ENCODE measurements at regions not wholly inside any gene's neighbourhood (a gene's known extent, or its start where the extent isn't known, plus 50 kb on each side); places are given as distances from the start of the nearest gene placed in this dataset.
"Not testable (repeated sequence)": the region's sequence is repeated elsewhere in the genome, so short reads cannot be mapped to it uniquely, and the experiment has no call there.

DNA sequence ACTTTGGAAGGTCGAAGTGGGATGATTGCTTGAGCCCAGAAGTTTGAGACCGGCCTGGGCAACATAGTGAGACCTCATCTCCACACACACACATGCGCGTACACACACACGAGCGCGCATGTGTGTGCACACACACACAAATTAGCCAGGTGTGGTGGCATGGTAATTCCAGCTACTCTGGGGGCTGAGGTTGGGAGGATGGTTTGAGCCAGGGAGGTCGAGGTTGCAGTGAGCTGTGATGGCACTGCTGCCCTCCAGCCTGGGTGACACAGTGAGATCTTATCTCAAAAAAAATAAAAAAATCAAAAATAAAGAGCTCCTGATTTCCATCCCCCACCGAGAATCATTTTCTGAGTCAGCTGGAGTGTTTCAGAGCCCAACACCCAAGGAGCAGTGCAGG is 261.5 kb upstream of the PLGLB2 start:
- DNase-seq (ENCODE audit: low read depth), result not testable (repeated sequence)

DNA sequence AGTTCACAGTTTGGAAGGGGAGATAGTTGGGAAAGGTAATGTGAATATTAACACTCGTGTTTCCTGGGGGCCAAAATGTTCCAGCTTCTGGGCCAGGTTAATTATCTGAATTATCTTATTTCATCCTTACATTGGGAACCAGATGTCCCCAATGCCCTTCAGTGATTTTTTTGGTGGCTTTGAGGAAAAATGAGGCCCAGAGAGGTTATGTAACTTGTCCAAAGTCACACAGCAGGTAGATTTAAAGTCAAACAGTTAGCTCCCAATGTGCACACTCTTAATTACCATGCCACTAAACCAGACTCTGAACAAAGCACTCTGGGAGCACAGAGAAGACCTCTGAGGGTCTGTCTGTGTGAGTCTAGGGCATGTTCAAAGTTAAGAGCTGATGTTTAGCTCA is 259.9 kb upstream of the PLGLB2 start:
- DNase-seq (ENCODE audit: low read depth), result not testable (repeated sequence)

DNA sequence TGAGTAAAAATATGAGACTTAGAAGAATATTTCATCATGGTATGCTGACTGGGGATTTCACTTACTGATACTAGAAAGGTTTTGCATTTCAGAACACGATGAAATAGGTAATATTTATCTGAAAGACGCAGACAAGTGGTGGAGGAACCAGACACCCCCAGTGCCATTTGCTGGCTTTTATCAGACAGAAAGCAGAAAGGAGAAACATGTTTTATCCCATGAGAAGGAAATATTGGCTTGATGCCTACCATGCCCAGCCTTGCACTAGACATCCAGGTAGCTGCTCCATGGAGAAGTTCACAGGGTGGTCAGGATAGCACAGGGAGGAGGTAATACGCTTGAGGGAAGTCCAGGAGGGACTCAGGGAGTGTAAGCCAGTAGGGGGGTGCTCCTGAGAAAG is 258.9 kb upstream of the PLGLB2 start:
- not testable (repeated sequence) for DNase-seq (ENCODE audit: low read depth)

DNA sequence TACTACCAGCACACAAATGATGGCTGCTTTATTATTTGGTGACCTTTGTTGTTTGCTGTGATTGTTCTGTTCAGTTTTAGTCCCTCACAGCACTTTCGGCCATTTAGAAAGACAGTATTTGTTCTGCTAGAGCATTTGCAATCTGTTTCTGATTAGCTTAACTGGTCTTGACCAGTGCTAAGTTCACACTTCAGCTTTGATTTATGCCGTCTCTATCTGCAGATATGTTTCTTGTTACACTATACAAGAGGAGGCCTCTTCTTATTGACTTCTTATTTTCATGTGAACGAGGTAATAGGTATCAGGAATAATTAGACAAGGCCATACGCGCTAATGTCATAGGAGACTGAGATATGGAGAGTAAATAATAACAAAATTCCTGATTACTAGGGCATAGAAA is 253.0 kb upstream of the PLGLB2 start:
- not testable (repeated sequence) for DNase-seq (ENCODE audit: low read depth)

DNA sequence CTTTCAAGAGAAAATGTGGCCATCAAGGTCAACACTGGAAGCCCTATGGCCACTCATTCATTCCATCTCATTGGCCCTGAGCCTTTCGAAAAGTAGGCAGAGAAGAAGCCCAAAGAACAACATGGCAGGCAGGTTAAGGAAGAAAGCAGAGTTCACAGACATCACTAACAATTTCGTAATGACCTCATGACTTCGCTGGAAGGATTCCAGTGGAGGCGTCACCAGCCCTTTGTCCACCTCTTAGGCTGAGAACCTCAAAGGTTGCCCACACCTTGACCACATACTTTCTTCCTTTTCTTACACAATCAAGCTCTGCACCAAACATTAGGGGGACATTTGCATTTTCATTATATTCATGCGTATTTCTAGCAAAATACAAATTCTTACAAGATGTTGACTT is 252.4 kb upstream of the PLGLB2 start:
- not testable (repeated sequence) for DNase-seq (ENCODE audit: low read depth)

GRCh38 chr2:87496036-87497006 is 251.6 kb upstream of the PLGLB2 start:
- not testable (repeated sequence) for DNase-seq (ENCODE audit: low read depth)

DNA sequence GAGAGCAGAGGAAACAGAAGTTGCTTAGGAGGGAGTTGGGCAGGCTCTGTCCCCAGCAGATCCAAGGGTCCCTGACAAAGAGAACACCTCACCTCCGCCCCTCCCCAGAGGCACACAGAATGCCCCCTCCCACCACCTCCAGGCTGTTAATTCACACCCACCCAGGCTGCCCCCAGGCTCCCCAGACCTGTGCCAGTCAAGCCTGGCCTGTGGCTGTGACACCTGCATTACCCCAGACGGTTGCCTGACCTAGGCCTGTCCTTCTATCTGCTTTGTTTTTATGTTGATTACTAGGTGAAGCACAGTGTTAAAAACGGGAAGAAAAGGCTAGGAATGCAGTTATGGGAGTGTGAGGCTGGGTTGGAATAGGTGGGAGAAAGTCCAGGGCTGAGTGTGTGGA is 250.8 kb upstream of the PLGLB2 start:
- DNase-seq (ENCODE audit: low read depth), result not testable (repeated sequence)

DNA sequence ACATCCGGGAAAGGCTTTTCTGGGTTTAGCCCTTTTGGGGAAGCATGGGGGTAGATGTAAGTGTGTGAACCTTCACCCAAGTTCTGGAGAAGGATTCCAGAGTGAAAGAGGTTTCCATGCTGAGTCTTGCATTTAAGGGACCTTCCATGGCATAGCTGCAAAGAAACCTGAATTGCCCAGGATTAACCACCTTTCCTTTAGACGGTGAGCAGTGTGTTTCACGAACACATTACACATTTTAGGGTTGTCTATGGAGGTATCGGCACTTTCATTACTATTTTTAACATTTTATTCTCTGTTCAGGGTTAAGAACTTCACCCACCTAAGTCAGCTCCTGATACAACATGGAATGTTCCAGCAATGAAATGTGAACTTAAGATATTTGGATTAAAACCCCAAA is 250.2 kb upstream of the PLGLB2 start:
- not testable (repeated sequence) for DNase-seq (ENCODE audit: low read depth)

GRCh38 chr2:87498169-87498853 is 249.6 kb upstream of the PLGLB2 start:
- DNase-seq (ENCODE audit: low read depth), result not testable (repeated sequence)

GRCh38 chr2:87498854-87499238 is 249.0 kb upstream of the PLGLB2 start:
- DNase-seq (ENCODE audit: low read depth), result not testable (repeated sequence)

DNA sequence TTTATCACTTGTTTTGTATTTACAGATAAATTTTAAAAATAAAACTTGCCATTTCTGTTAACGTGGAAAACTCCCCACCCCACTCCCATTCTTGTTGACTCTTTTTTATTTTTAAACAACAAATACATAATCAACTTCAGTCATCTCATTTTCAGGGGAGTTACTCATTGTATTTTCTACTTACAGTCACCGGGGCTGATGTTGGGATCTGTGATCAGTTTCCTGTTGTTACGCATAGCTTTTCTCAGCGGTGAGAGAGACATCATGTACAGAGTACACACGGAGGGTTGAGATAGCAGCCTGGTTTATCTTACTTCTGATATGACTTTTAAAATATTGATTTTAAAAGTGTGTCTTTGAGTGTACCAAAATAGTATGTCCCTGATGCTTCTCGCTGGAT is 248.0 kb upstream of the PLGLB2 start:
- not testable (repeated sequence) for DNase-seq (ENCODE audit: low read depth)

- DNase-seq (ENCODE audit: low read depth), result not testable (repeated sequence)
Observed at GRCh38 chr2:87500421-87500820, 247.5 kb upstream of the PLGLB2 start.

GRCh38 chr2:87500951-87501350 is 246.9 kb upstream of the PLGLB2 start:
- not testable (repeated sequence) for DNase-seq (ENCODE audit: low read depth)

DNA sequence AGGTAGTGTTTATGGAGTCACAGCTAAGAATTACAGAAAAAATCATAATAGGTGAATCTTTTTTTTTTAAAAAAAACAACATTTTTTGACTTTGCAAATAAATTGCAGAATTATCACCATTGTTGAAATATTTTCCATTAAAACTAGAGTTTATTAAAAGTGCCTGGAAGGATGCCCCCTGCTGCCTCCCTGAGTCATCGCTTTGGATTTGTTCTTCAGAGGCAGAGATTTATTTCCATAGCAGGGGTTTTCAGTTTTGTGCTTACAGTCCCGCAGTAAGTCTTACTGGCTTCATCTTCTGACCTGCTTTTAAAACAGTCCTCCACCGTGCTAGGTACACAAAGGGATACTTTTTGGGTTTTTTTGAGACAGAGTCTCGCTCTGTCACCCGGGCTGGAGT is 244.9 kb upstream of the PLGLB2 start:
- not testable (repeated sequence) for DNase-seq (ENCODE audit: low read depth)

GRCh38 chr2:87505239-87505638 is 242.6 kb upstream of the PLGLB2 start:
- DNase-seq (ENCODE audit: low read depth), result not testable (repeated sequence)

DNA sequence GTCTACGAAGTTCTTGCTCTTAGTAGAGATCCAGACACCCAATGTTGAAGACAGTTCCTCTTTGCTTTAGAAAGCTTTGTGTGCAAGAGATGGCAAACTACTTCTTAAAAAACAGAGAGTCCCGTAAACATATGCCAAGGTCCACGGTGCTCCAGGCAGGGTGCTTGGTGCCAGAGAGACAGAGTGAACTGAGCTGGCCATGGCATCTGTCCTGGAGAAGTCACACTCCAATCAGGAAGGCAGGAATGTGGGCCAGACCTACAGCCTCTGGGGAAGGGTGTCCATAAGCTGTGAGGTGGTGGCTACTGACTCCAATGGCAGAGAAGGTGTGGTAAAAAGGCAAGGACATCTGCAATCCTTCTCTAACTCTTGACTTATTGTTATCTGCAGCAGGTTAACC is 242.0 kb upstream of the PLGLB2 start:
- DNase-seq (ENCODE audit: low read depth), result not testable (repeated sequence)

GRCh38 chr2:87507378-87508348 is 240.2 kb upstream of the PLGLB2 start:
- not testable (repeated sequence) for DNase-seq (ENCODE audit: low read depth)

- DNase-seq (ENCODE audit: low read depth), result not testable (repeated sequence)
Observed at GRCh38 chr2:87511195-87511778, 236.6 kb upstream of the PLGLB2 start.

DNA sequence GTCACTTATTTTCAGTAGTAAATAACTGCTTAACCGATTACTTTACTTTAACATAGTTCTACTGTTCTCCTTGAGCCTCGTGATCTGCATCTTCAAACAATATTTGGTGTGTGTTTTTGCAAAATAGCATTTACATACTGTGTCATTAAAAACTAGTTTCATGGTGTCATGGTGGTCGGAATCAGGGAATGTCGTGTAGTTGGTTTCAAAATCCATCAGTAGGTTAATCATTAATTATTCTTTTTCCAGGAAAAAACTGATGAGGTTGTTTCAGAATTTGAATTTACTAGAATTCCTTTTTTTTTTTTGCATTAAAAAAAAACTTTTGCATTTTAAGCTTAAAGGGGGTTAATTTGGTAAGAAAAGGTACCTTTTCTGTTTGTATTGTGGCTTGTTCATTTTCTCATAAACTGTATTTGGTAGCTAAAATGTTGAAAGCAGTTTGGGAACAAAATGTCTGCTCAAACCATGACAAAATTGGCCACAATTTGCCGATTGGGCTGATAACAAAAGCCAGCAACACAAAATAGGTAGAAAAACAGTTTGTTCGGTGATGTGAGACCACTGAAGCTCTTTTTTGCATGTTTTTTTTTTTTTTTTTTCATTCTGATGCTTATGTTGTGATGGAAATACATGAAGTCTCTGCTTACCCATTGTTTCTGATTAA is 234.9 kb upstream of the PLGLB2 start:
- not testable (repeated sequence) for DNase-seq (ENCODE audit: low read depth)

DNA sequence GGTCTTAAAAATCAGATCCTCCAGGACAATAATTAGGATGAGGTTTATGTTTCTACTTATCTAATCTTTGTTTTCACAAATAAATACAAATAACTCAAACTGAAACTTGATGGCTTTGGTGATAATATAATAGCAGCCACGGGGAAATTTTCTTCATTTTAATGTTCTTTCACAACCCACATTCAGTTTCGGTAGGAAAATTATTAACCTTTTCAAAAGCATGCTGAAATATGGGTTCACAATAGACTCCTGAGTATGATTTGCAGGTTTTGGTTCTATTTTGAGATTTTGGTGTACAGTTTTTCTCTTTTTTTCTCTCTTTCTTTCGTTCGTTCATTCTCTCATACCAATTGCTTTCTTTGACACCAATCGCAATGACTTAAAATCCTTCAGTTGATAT is 233.9 kb upstream of the PLGLB2 start:
- not testable (repeated sequence) for DNase-seq (ENCODE audit: low read depth)

- DNase-seq (ENCODE audit: low read depth), result not testable (repeated sequence)
Observed at GRCh38 chr2:87514515-87514914, 233.4 kb upstream of the PLGLB2 start.
